Coronary artery (tissue), 2 donors: ENCODE measurements at regions not wholly inside any gene's neighbourhood (a gene's known extent, or its start where the extent isn't known, plus 50 kb on each side); places are given as distances from the start of the nearest gene placed in this dataset.

Experiments
- DNase-seq: peaks from one replicate; pipeline ENCODE4 v3.0.0-alpha.2; 2017; ENCODE audit warnings: low spot score
- H3K27ac ChIP-seq, 2 donors: fragments of 200-600 bp; sonication (generic); one replicate each; pipeline ENCODE4 v1.5.1; 2016 to 2019
- H3K4me3 ChIP-seq: fragments of 200-600 bp; sonication (generic); 2 replicates; pipeline ENCODE4 v1.5.1; 2016; ENCODE audit warnings: mild to moderate bottlenecking, moderate library complexity
- TF ChIP-seq, protein P1 (sequence below): fragments of 200-600 bp; sonication (generic); IDR thresholded peaks from one replicate; pipeline ENCODE4 v1.5.1; 2019; ENCODE audit warnings: antibody characterized with exemption

DNA sequence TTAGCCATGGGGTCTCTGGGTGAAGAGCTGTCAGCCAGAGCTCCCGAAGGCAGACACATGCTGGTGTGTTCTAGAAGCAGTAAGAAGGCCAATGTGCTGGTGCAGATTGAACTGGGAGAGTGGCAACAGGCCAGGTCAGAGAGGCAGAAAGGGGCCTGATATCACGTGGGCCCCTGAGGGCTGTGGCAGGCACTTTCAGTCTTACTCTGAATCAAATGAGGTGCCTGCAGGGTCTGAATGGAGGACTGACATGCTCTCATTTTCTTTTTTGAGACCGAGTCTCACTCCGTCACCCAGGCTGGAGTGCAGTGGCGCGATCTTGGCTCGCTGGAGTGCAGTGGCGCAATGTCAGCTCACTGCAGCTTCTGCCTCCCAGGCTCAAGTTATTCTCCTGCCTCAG lies 293.8 kb downstream of the ABCC12 start:
- no peak for DNase-seq
- Histone ChIP-seq H3K4me3 (no peak overlapping the region), H3K27ac (no peak overlapping the region)
- TF ChIP-seq, protein P1, sequence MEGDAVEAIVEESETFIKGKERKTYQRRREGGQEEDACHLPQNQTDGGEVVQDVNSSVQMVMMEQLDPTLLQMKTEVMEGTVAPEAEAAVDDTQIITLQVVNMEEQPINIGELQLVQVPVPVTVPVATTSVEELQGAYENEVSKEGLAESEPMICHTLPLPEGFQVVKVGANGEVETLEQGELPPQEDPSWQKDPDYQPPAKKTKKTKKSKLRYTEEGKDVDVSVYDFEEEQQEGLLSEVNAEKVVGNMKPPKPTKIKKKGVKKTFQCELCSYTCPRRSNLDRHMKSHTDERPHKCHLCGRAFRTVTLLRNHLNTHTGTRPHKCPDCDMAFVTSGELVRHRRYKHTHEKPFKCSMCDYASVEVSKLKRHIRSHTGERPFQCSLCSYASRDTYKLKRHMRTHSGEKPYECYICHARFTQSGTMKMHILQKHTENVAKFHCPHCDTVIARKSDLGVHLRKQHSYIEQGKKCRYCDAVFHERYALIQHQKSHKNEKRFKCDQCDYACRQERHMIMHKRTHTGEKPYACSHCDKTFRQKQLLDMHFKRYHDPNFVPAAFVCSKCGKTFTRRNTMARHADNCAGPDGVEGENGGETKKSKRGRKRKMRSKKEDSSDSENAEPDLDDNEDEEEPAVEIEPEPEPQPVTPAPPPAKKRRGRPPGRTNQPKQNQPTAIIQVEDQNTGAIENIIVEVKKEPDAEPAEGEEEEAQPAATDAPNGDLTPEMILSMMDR, result no peak

DNA sequence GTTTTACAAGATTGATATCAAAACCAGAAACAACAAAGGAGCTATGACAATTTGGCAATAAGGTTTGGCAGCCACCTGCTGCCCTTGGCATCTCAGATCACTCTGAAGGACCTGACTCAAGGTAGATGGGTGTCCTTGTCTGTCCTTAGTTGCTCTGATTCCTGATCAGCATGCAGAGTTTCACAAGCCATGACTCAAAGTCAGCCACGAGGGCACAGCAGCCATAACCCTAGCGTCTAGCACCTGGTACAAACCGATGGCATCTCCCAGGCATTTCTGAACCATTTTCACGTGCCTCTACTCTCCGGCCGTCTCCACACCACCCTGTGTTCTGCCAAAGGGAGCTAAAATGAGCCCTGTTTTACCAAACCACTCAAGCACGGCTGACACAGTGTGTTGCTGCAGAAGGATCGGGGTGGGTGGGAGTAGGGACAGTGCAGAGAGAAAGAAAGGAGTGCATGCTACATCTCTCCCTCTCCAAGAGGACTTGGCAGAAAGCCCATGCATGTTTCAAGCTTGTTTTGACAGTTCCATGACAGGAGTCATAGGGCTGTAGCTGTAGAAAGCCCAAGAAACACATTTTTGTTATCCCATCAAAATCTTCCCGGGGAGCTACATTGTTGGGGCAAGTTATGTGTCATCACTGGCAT lies 297.3 kb downstream of the ABCC12 start:
- TF ChIP-seq, protein P1, result no peak
- no peak overlapping the region for H3K27ac ChIP-seq
- no peak for DNase-seq
- H3K4me3 ChIP-seq, result no peak overlapping the region

DNA sequence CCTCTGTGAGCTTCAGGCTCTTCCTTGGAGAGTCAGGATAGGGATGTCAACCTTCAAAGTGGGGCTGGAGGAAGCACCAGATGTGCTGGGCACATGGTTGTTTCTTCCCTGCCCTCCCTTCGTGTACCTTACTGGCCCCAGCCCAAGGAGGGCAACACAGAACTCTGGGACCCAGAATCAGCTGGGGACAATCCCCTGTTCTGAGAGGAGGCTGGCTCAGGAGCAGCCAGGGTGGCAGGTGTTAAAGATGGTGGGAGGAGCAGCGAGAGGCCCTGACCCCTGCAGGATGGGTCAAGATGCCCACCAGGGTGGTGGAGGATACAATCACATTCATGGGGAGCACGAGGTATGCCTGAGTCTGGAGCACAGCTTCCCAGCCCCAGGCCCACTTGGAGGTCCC lies 300.4 kb downstream of the ABCC12 start:
- Histone ChIP-seq H3K27ac (no peak overlapping the region), H3K4me3 (no peak overlapping the region)
- TF ChIP-seq, protein P1, result no peak
- no peak for DNase-seq

DNA sequence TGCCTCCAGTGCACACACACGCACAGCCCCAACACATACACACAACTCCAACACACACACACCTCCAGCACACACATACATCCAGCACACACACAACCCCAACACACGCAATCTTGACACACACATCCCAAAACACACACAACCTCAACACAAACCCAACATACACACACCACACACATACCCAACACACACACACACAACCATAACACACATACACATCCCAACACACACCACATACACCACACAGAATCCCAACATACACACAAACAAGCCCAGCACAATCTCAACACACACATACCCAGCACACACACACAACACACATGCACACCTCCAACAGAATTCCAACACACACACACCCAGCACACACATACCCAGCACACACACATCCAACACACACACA lies 301.1 kb downstream of the ABCC12 start:
- no peak overlapping the region for H3K4me3 ChIP-seq
- no peak overlapping the region for H3K27ac ChIP-seq
- peak; percentile 36 for DNase-seq
- TF ChIP-seq, protein P1, result no peak

DNA sequence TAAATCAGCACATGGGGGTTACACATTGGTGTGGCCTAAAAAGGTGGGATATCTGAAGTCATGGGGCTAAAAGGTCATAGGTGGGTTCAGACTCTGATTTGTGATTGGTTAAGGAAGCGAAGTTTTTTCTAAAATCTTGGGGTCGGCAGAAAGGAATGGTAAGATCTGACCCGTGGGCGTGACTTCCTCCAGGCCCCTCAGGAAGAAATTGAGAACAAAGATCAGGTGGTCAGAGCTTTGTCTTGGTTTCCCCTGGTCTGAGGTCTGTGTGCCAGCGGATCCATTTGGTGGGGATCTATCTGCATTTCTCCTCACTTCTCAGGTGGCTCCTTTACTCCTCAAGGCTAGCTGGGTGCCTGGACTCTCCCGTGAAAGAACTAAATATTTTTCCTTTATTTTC lies 302.8 kb downstream of the ABCC12 start:
- TF ChIP-seq, protein P1, result no peak
- H3K4me3 ChIP-seq, result no peak overlapping the region
- peak; percentile 55 for DNase-seq
- no peak overlapping the region for H3K27ac ChIP-seq

DNA sequence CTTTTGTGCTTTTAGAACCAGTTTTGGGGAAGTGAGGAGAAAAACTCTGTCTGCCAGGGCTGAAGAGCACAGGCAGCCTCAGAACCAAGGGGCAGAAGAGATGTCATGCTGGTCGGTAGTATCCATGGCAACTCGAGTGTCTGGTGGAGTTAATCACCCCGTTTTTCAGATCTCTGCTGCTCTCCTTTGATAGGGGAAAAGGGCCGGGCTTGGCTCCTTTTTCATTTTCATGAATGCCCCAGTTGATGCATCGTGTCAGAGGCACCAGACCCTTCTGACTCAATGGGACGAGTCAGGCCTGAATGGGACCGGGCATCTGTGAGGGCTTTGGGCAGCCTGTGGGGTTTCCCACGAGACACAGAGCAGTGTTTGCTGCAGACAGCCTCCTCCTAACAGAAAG lies 304.6 kb downstream of the ABCC12 start:
- Histone ChIP-seq H3K27ac (no peak overlapping the region), H3K4me3 (no peak overlapping the region)
- DNase-seq, result peak; percentile 11
- TF ChIP-seq, protein P1, result no peak

DNA sequence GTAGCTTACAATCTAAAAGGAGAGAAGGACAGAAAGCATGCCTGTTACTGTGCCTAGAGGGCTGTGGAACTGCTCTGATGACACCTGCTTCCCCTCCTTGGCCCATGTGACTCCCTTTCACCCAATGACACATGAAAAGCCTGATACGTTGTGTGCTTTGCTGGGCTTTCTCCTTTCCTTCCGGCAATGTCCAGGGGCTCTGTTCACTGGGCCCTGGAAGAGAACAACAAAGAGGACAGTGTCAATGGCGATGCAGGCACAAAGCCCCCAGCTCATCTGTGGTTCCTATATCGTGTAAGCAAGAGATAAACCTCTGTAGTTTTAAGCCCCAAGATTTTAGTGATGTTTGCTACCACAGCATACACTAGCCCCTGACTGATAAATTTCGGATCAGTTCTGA lies 306.1 kb downstream of the ABCC12 start:
- H3K27ac ChIP-seq, result no peak overlapping the region
- no peak overlapping the region for H3K4me3 ChIP-seq
- DNase-seq, result peak; percentile 41
- TF ChIP-seq, protein P1, result no peak
